CD14-positive monocyte (primary cell): ENCODE measurements at regions not wholly inside any gene's neighbourhood (a gene's known extent, or its start where the extent isn't known, plus 50 kb on each side); places are given as distances from the start of the nearest gene placed in this dataset.

ENCODE experiments used
- DNase-seq, 3 donors: peaks; one replicate each; pipeline ENCODE4 v3.0.0-alpha.2; 2011 to 2022
- H2AFZ ChIP-seq: 2 replicates; pipeline ENCODE4 v1.6.0; 2012; ENCODE audit warnings: mild to moderate bottlenecking, low read depth, low read length, inconsistent platforms; ENCODE audit not compliant: insufficient read depth, poor library complexity, severe bottlenecking
- H3K27ac ChIP-seq, 2 donors: 1 replicate in 1 of 2; 2 replicates in 1 of 2; pipeline ENCODE4 v1.5.1; 2012 to 2013; ENCODE audit warnings: low read length in 2 of 2, control low read depth in 1 of 2, inconsistent platforms in 1 of 2, low read depth in 1 of 2, mild to moderate bottlenecking in 1 of 2
- H3K27me3 ChIP-seq, 2 donors: one replicate each; pipeline versions ENCODE4 v1.6.0 to v1.6.1; 2011 to 2013; ENCODE audit warnings: low read length in 2 of 2; ENCODE audit not compliant: control insufficient read depth in 2 of 2, insufficient read depth in 2 of 2
- H3K36me3 ChIP-seq, 2 donors: replicated peaks in 1 of 2; 1 replicate in 1 of 2; 2 replicates in 1 of 2; pipeline versions ENCODE4 v1.5.1 to v1.6.1; 2012 to 2013; ENCODE audit warnings: low read length in 2 of 2, control low read depth in 1 of 2, inconsistent platforms in 1 of 2, mild to moderate bottlenecking in 1 of 2; ENCODE audit not compliant: insufficient read depth in 2 of 2, control insufficient read depth in 1 of 2
- H3K4me1 ChIP-seq, 2 donors: 1 replicate in 1 of 2; 2 replicates in 1 of 2; pipeline versions ENCODE4 v1.5.1 to v1.6.1; 2012 to 2013; ENCODE audit warnings: low read length in 2 of 2, control low read depth in 1 of 2, inconsistent platforms in 1 of 2, mild to moderate bottlenecking in 1 of 2, moderate library complexity in 1 of 2; ENCODE audit not compliant: insufficient read depth in 2 of 2, control insufficient read depth in 1 of 2
- H3K4me2 ChIP-seq: replicated peaks from 2 replicates; pipeline ENCODE3; 2012; ENCODE audit warnings: low read length, moderate library complexity, mild to moderate bottlenecking; ENCODE audit not compliant: poor library complexity, severe bottlenecking; ENCODE audit errors: extremely low read depth
- H3K4me3 ChIP-seq, 3 experiments: fragments of 200-600 bp in 1 of 3; sonication (generic) in 1 of 3; replicated peaks in 1 of 3; 1 replicate in 2 of 3; 2 replicates in 1 of 3; pipeline ENCODE4 v1.5.1; 2011 to 2013; ENCODE audit warnings: low read length in 3 of 3, mild to moderate bottlenecking in 3 of 3, control low read depth in 2 of 3, low read depth in 2 of 3, inconsistent platforms in 1 of 3, moderate library complexity in 1 of 3
- H3K79me2 ChIP-seq: 2 replicates; pipeline ENCODE4 v1.6.0; 2012; ENCODE audit warnings: mild to moderate bottlenecking, control low read depth, inconsistent platforms, low read length, moderate library complexity; ENCODE audit not compliant: insufficient read depth
- H3K9ac ChIP-seq: 2 replicates; pipeline ENCODE4 v1.6.0; 2017; ENCODE audit warnings: low read length, mild to moderate bottlenecking; ENCODE audit not compliant: insufficient read depth, poor library complexity, severe bottlenecking
- H3K9me3 ChIP-seq, 2 donors: replicated peaks in 1 of 2; 1 replicate in 1 of 2; 2 replicates in 1 of 2; pipeline versions ENCODE4 v1.5.1 to v1.6.1; 2012 to 2013; ENCODE audit warnings: low read length in 2 of 2, control low read depth in 1 of 2; ENCODE audit not compliant: control insufficient read depth in 1 of 2, insufficient read depth in 1 of 2
- H4K20me1 ChIP-seq: 2 replicates; pipeline ENCODE4 v1.6.0; 2012; ENCODE audit warnings: mild to moderate bottlenecking, low read length, control low read depth, moderate library complexity; ENCODE audit not compliant: insufficient read depth
- H3K27ac Mint-ChIP-seq, 7 donors: one replicate each; pipeline ENCODE4 v1.8.0; 2020; ENCODE audit warnings: mild to moderate bottlenecking in 7 of 7, mixed read lengths in 7 of 7, moderate library complexity in 6 of 7, inconsistent platforms in 2 of 7
- H3K27me3 Mint-ChIP-seq, 3 donors: one replicate each; pipeline ENCODE4 v1.8.0; 2021 to 2022; ENCODE audit warnings: low read depth in 3 of 3, mild to moderate bottlenecking in 3 of 3, mixed read lengths in 3 of 3, moderate library complexity in 3 of 3, inconsistent platforms in 1 of 3
- H3K36me3 Mint-ChIP-seq, 2 donors: one replicate each; pipeline ENCODE4 v1.8.0; 2020; ENCODE audit warnings: mixed read lengths in 2 of 2, inconsistent platforms in 1 of 2, mild to moderate bottlenecking in 1 of 2
- H3K4me1 Mint-ChIP-seq: one replicate; pipeline ENCODE4 v1.8.0; 2020; ENCODE audit warnings: mild to moderate bottlenecking, mixed read lengths
- H3K4me3 Mint-ChIP-seq, 2 donors: one replicate each; pipeline ENCODE4 v1.8.0; 2020; ENCODE audit warnings: mild to moderate bottlenecking in 2 of 2, mixed read lengths in 2 of 2, moderate library complexity in 1 of 2
- H3K9me3 Mint-ChIP-seq, 7 donors: one replicate each; pipeline ENCODE4 v1.8.0; 2020 to 2022; ENCODE audit warnings: mixed read lengths in 7 of 7, mild to moderate bottlenecking in 6 of 7, moderate library complexity in 6 of 7, inconsistent platforms in 2 of 7
- CTCF ChIP-seq: fragments of 200-600 bp; IDR thresholded peaks from one replicate; pipeline ENCODE4 v1.8.0; 2022; ENCODE audit warnings: antibody characterized with exemption, mild to moderate bottlenecking
- WGBS: methylation state at CpG from one replicate; pipeline ENCODE4 v1.1.5; 2013; ENCODE audit warnings: missing lambda C conversion rate; ENCODE audit not compliant: insufficient coverage; 5-methylcytosine and 5-hydroxymethylcytosine counted together
- intact Hi-C, 2 donors: fragments of 100-400 bp; cut with micrococcal nuclease; formaldehyde crosslinking; loops; one replicate each; pipeline versions ENCODE4 v1.15.0 to v1.15.1; 2023

GRCh38 chr6:106906232-106906631 lies 68.3 kb downstream of the CD24 start:
- WGBS, result 100% methylated on average over 1 of the region's 6 CpGs
- no peak overlapping the region for H3K4me3 ChIP-seq

DNA sequence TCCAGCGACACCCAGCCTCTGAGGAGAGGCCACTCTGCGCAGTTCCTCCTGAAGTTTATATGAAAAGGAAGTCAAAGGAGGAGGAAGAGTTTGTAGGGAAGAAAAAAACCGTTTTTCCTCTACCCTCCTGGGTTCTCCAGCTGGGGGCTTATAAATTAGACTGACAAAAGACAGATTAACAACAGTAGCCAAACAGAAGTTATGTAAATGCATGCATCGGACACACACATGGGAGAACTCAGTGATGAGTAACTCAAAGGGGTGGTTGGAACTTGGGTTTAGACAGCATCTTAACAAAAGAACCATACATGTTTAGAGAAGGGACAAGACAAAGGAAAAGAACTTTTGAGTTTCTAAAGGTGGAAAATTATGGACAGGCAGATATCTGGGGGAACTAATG lies 71.2 kb downstream of the CD24 start:
- Histone ChIP-seq H3K27me3 (no peaks in the 10 kb centered on the region), H2AFZ (no peak overlapping the region), H3K9ac (no peak overlapping the region), H4K20me1 (no peaks in the 10 kb centered on the region), H3K9me3 (peaks cover 0 to 11% of the 10 kb centered on the region in 2 donors), H3K4me1 (no peaks in the 10 kb centered on the region), H3K4me2 (no peak overlapping the region), H3K27ac (no peak overlapping the region), H3K79me2 (no peaks in the 10 kb centered on the region), H3K36me3 (no peaks in the 10 kb centered on the region), H3K4me3 (no peak overlapping the region)
- Mint-ChIP-seq H3K27me3 (peaks cover 0 to 4% (median 0%) of the 10 kb centered on the region in 3 donors), H3K4me3 (no peak overlapping the region), H3K27ac (no peak overlapping the region), H3K36me3 (no peaks in the 10 kb centered on the region), H3K9me3 (peaks cover 2 to 24% (median 11%) of the 10 kb centered on the region in 7 donors), H3K4me1 (no peaks in the 10 kb centered on the region)
- intact Hi-C loops, result no loop called here
- TF ChIP-seq CTCF, result no peak
- no CpG with 5 or more reads among the region's 4 CpGs for WGBS
- no peak for DNase-seq

More at GRCh38 chr6:106906232-106906631, 68.3 kb downstream of the CD24 start:
- Mint-ChIP-seq H3K27ac (no peak overlapping the region), H3K36me3 (no peaks in the 10 kb centered on the region), H3K4me1 (no peaks in the 10 kb centered on the region), H3K4me3 (no peak overlapping the region), H3K9me3 (peaks cover 0 to 10% (median 7%) of the 10 kb centered on the region in 7 donors), H3K27me3 (peaks cover 0 to 7% (median 0%) of the 10 kb centered on the region in 3 donors)
- H3K9ac ChIP-seq, result no peak overlapping the region
- H3K9me3 ChIP-seq, result peaks cover 0 to 7% of the 10 kb centered on the region in 2 donors
- H3K36me3 ChIP-seq, result no peaks in the 10 kb centered on the region
- H2AFZ ChIP-seq, result no peak overlapping the region
- H3K4me2 ChIP-seq, result no peak overlapping the region
- TF ChIP-seq CTCF, result no peak
- H3K4me1 ChIP-seq, result no peaks in the 10 kb centered on the region
- no peak for DNase-seq
- no peak overlapping the region for H3K27ac ChIP-seq
- intact Hi-C loops, result no loop called here
- H4K20me1 ChIP-seq, result no peaks in the 10 kb centered on the region
- no peaks in the 10 kb centered on the region for H3K79me2 ChIP-seq
- H3K27me3 ChIP-seq, result no peaks in the 10 kb centered on the region
